ENCODE measurements at regions not wholly inside any gene's neighbourhood (a gene's known extent, or its start where the extent isn't known, plus 50 kb on each side); places are given as distances from the start of the nearest gene placed in this dataset.

DNA sequence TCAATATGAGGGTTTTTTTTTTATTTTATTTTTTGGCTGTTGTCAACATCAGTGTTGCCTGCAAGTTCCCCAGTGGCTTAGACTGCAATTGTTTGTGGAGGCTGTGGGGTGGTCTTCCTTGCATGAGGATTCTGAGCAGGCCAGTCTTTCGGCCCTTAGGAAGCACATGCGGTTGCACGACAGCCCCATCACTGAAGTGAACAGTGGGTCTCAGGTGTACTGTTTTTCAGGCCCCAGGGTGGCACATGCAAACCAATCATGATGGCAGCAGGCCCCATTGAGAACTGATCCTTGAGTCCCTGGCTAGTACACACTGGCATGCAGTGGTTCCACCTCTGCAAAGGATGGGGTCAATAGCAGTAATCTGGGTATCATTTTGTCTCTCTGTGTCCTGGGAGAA is 768.7 kb downstream of the EPHA3 start:
- Mint-ChIP-seq H3K4me3 (no peak overlapping the region), H3K27ac (no peak overlapping the region), H3K4me1 (no peaks in the 10 kb centered on the region), H3K9me3 (peaks cover 15% of the 10 kb centered on the region), H3K27me3 (ENCODE audit: insufficient read depth) (no peaks in the 10 kb centered on the region), H3K36me3 (ENCODE audit: low read depth) (no peaks in the 10 kb centered on the region)
- TF ChIP-seq, protein P1, sequence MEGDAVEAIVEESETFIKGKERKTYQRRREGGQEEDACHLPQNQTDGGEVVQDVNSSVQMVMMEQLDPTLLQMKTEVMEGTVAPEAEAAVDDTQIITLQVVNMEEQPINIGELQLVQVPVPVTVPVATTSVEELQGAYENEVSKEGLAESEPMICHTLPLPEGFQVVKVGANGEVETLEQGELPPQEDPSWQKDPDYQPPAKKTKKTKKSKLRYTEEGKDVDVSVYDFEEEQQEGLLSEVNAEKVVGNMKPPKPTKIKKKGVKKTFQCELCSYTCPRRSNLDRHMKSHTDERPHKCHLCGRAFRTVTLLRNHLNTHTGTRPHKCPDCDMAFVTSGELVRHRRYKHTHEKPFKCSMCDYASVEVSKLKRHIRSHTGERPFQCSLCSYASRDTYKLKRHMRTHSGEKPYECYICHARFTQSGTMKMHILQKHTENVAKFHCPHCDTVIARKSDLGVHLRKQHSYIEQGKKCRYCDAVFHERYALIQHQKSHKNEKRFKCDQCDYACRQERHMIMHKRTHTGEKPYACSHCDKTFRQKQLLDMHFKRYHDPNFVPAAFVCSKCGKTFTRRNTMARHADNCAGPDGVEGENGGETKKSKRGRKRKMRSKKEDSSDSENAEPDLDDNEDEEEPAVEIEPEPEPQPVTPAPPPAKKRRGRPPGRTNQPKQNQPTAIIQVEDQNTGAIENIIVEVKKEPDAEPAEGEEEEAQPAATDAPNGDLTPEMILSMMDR (conservative IDR thresholded peaks at IDR 0.05): no peak
- Histone ChIP-seq H3K9ac (ENCODE audit: extremely low read depth, low read length, poor library complexity, severe bottlenecking) (no peak overlapping the region), H3K9me3 (ENCODE audit: control insufficient read depth, low read length) (no peaks in the 10 kb centered on the region), H3K27ac (ENCODE audit: low read depth, low read length) (no peak overlapping the region), H3K4me3 (ENCODE audit: low read length) (no peak overlapping the region), H3K27me3 (ENCODE audit: control insufficient read depth, insufficient read depth, low read length, poor library complexity, severe bottlenecking) (no peaks in the 10 kb centered on the region), H3K4me1 (ENCODE audit: control insufficient read depth, insufficient read depth, low read length) (no peaks in the 10 kb centered on the region), H3K36me3 (ENCODE audit: control insufficient read depth, insufficient read depth, low read length) (no peaks in the 10 kb centered on the region)
- DNase-seq: no peak
- WGBS, 2 experiments (ENCODE audit: insufficient coverage in 1 of 2, insufficient read length in 1 of 2): 96 to 100% methylated on average over 2 to 3 of the region's 3 CpGs

DNA sequence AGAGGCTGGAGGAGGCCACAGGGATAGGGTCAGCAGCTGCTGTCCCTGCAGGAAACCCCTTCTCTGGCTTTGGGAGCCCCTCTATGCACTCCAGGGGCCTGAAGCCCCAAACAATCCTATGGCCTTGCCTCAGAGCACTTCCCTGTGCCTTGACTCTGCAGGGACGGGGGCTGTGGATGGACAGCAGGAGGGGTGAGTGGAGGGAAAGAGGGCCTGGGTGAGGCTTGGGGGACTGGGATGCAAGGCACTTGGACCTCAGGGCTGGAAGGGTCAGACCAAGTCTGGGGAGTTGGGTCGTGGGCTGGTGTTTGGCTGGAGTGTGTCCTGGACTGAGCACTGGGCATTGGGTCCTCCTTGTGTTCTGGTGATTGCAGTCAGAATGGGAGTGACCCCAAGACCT is 769.8 kb downstream of the EPHA3 start:
- H3K4me3 ChIP-seq (ENCODE audit: low read length): no peak overlapping the region
- H3K27ac ChIP-seq (ENCODE audit: low read depth, low read length): no peak overlapping the region
- H3K27ac Mint-ChIP-seq: no peak overlapping the region
- TF ChIP-seq, protein P1 (conservative IDR thresholded peaks at IDR 0.05): no peak
- H3K36me3 ChIP-seq (ENCODE audit: control insufficient read depth, insufficient read depth, low read length): no peaks in the 10 kb centered on the region
- 83 to 100% methylated on average over 1 to 2 of the region's 2 CpGs for WGBS, 2 experiments (ENCODE audit: insufficient coverage in 1 of 2, insufficient read length in 1 of 2)
- H3K27me3 Mint-ChIP-seq (ENCODE audit: insufficient read depth): no peaks in the 10 kb centered on the region
- no peaks in the 10 kb centered on the region for H3K9me3 ChIP-seq (ENCODE audit: control insufficient read depth, low read length)
- H3K4me1 Mint-ChIP-seq: no peaks in the 10 kb centered on the region
- no peaks in the 10 kb centered on the region for H3K4me1 ChIP-seq (ENCODE audit: control insufficient read depth, insufficient read depth, low read length)
- H3K4me3 Mint-ChIP-seq: no peak overlapping the region
- H3K27me3 ChIP-seq (ENCODE audit: control insufficient read depth, insufficient read depth, low read length, poor library complexity, severe bottlenecking): no peaks in the 10 kb centered on the region
- no peak overlapping the region for H3K9ac ChIP-seq (ENCODE audit: extremely low read depth, low read length, poor library complexity, severe bottlenecking)
- H3K36me3 Mint-ChIP-seq (ENCODE audit: low read depth): no peaks in the 10 kb centered on the region
- H3K9me3 Mint-ChIP-seq: peaks cover 21% of the 10 kb centered on the region
- no peak for DNase-seq

DNA sequence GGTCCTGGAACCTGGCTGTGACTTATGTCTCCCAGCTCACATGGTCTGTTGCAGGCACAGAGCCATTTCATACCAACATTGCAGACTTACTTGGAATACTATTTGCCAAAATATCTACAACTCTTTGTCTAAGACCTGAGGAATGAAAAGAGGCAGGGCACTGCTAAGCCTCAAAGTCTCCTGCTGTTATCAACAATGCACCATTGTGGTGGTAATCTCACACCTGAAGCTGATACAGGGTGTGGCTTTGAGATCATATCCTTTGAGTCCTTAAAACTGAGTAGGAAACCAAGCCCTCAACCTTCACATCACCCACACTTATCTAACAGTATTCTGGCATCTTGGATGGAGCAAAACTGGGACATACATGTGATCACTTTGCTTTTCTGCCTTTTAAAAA is 782.0 kb downstream of the EPHA3 start:
- no peaks in the 10 kb centered on the region for H3K27me3 ChIP-seq (ENCODE audit: control insufficient read depth, insufficient read depth, low read length, poor library complexity, severe bottlenecking)
- H3K9me3 ChIP-seq (ENCODE audit: control insufficient read depth, low read length): peaks cover 45% of the 10 kb centered on the region
- no peak overlapping the region for H3K4me3 Mint-ChIP-seq
- H3K36me3 Mint-ChIP-seq (ENCODE audit: low read depth): peaks cover 10% of the 10 kb centered on the region
- H3K27ac Mint-ChIP-seq: peak overlapping the region; percentile 88
- H3K4me3 ChIP-seq (ENCODE audit: low read length): peak overlapping the region; percentile 52
- peaks cover 3% of the 10 kb centered on the region for H3K4me1 ChIP-seq (ENCODE audit: control insufficient read depth, insufficient read depth, low read length)
- H3K9ac ChIP-seq (ENCODE audit: extremely low read depth, low read length, poor library complexity, severe bottlenecking): peak overlapping the region; percentile 31
- H3K27ac ChIP-seq (ENCODE audit: low read depth, low read length): no peak overlapping the region
- DNase-seq: peak; percentile 79
- H3K27me3 Mint-ChIP-seq (ENCODE audit: insufficient read depth): no peaks in the 10 kb centered on the region
- H3K4me1 Mint-ChIP-seq: peaks cover 13% of the 10 kb centered on the region
- TF ChIP-seq, protein P1 (conservative IDR thresholded peaks at IDR 0.05): no peak
- H3K36me3 ChIP-seq (ENCODE audit: control insufficient read depth, insufficient read depth, low read length): no peaks in the 10 kb centered on the region
- H3K9me3 Mint-ChIP-seq: peaks cover 49% of the 10 kb centered on the region
